Thoracic aorta (tissue), 2 donors: ENCODE measurements at regions not wholly inside any gene's neighbourhood (a gene's known extent, or its start where the extent isn't known, plus 50 kb on each side); places are given as distances from the start of the nearest gene placed in this dataset.

Experiments
- ATAC-seq: fragments of 150-250 bp; one replicate; pipeline ENCODE4 v1.8.0; 2017; ENCODE audit warnings: low read depth; ENCODE audit not compliant: insufficient number of reproducible peaks, low FRiP score
- DNase-seq: peaks from one replicate; pipeline ENCODE4 v3.0.0-alpha.2; 2020; ENCODE audit warnings: low spot score
- H3K27ac ChIP-seq, 2 donors: fragments of 200-600 bp; sonication (generic); 1 replicate in 1 of 2; 2 replicates in 1 of 2; pipeline ENCODE4 v1.5.1; 2016; ENCODE audit warnings: mild to moderate bottlenecking in 2 of 2, moderate library complexity in 2 of 2
- H3K27me3 ChIP-seq: fragments of 200-600 bp; sonication (generic); replicated peaks from 2 replicates; pipeline ENCODE4 v1.6.0; 2016; ENCODE audit warnings: mild to moderate bottlenecking; ENCODE audit not compliant: insufficient read depth
- H3K36me3 ChIP-seq: fragments of 200-600 bp; sonication (generic); one replicate; pipeline ENCODE4 v1.5.1; 2016
- H3K4me1 ChIP-seq, 2 donors: fragments of 200-600 bp; sonication (generic); 1 replicate in 1 of 2; 2 replicates in 1 of 2; pipeline versions ENCODE4 v1.5.1 to v1.6.0; 2016; ENCODE audit warnings: low read depth in 2 of 2, mild to moderate bottlenecking in 1 of 2; ENCODE audit not compliant: control insufficient read depth in 1 of 2
- H3K4me3 ChIP-seq: fragments of 200-600 bp; sonication (generic); 2 replicates; pipeline ENCODE4 v1.5.1; 2016; ENCODE audit warnings: mild to moderate bottlenecking
- H3K9me3 ChIP-seq: fragments of 200-600 bp; sonication (generic); 2 replicates; pipeline ENCODE4 v1.5.1; 2016
- TF ChIP-seq, protein P1 (sequence below): fragments of 200-600 bp; sonication (generic); IDR thresholded peaks from one replicate; pipeline ENCODE4 v1.5.1; 2019; ENCODE audit warnings: antibody characterized with exemption

DNA sequence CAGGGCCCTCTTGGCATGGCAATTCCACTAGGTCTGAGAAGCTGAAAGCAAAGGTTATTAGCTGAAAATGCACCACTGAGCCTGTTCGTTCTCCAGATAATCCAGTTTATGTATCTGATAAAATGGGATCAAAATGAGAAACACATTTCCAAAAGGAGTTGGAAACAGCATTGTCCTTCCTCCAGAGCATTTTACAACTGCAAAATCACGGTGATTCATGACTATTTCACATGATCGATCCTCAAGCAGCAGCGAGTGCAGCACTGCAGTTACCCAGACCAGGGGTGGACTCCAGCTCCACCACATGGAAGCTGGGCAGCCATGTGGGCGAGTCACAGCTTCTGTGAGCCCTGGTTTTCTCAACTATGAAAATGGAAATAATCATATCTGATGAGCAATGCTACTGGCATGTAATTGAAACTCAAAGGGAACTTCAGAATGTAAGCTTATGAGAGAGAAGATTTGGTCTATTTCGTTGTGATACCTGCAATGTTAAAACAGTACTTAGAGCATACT, 78.7 kb upstream of the MSX1 start:
- H3K36me3 ChIP-seq, result no peaks in the 10 kb centered on the region
- no peaks in the 10 kb centered on the region for H3K4me1 ChIP-seq
- TF ChIP-seq, protein P1, sequence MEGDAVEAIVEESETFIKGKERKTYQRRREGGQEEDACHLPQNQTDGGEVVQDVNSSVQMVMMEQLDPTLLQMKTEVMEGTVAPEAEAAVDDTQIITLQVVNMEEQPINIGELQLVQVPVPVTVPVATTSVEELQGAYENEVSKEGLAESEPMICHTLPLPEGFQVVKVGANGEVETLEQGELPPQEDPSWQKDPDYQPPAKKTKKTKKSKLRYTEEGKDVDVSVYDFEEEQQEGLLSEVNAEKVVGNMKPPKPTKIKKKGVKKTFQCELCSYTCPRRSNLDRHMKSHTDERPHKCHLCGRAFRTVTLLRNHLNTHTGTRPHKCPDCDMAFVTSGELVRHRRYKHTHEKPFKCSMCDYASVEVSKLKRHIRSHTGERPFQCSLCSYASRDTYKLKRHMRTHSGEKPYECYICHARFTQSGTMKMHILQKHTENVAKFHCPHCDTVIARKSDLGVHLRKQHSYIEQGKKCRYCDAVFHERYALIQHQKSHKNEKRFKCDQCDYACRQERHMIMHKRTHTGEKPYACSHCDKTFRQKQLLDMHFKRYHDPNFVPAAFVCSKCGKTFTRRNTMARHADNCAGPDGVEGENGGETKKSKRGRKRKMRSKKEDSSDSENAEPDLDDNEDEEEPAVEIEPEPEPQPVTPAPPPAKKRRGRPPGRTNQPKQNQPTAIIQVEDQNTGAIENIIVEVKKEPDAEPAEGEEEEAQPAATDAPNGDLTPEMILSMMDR, result no peak
- no peak overlapping the region for H3K4me3 ChIP-seq
- H3K27me3 ChIP-seq, result no peaks in the 10 kb centered on the region
- H3K9me3 ChIP-seq, result no peaks in the 10 kb centered on the region
- DNase-seq (no peak), ATAC-seq (no peak)
- H3K27ac ChIP-seq, result no peak overlapping the region

DNA sequence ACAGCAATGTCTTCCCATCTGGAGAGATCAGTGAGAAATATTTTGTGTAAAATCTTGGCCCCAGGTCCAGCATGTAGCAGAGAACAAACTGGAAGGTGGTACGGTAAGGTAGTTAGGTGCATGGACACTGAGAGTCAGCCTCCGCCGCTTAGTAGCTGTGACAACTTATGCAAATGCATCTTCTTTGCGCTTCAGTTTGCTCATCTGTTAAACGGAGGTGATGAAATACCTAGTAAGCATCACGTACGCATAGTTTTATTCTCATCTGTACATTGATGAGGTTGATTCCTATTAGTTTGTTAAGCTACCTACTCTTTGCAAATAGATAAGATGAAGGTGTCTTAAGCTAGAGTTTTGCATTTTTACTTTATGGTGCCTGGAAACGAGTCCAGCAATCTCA, 80.0 kb upstream of the MSX1 start:
- Histone ChIP-seq H3K9me3 (no peaks in the 10 kb centered on the region), H3K4me1 (no peaks in the 10 kb centered on the region), H3K27me3 (no peaks in the 10 kb centered on the region), H3K4me3 (no peak overlapping the region), H3K27ac (no peak overlapping the region), H3K36me3 (no peaks in the 10 kb centered on the region)
- DNase-seq (no peak), ATAC-seq (no peak)
- TF ChIP-seq, protein P1, result no peak

DNA sequence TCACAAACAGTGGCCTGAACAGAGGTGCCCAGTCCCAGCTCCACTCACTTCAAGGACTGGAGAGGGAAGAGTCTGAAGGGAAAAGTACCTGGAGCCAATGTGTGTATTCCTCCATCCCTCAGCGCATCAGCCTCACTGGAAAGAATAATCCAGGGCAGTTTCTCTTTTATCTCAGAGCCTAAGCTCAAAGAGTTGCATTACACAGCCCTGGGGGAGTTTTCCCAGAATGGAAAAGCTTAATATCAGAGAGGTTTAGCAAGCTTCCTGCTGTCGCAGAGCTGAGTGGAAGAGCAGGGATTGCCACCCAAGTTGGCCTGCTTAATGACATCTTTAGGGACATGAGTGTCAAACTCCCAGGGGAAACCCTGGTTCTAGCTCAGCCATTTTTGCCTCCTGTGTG, 80.4 kb upstream of the MSX1 start:
- ATAC-seq (no peak), DNase-seq (no peak)
- Histone ChIP-seq H3K27me3 (no peaks in the 10 kb centered on the region), H3K27ac (no peak overlapping the region), H3K36me3 (no peaks in the 10 kb centered on the region), H3K4me3 (no peak overlapping the region), H3K9me3 (no peaks in the 10 kb centered on the region), H3K4me1 (no peaks in the 10 kb centered on the region)
- TF ChIP-seq, protein P1, result no peak

DNA sequence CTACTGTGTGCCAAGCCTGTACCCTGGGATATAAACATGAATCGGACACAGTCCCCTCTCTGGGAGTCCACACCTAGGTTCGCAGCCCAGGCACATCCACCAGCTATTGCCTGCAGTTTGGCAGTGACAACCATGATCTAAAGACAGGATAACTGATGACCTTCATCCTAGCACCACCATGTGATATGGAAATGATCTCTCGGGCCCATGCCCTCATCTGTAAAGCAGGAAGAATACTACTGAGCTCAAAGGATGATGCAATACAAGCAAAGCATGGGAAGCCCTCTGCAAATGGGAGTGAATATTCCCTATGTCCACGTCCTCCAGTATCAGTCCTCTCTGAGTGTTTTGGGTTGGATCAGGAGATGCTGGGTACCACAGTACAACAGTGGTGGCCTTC, 80.9 kb upstream of the MSX1 start:
- no peak overlapping the region for H3K4me3 ChIP-seq
- DNase-seq (no peak), ATAC-seq (no peak)
- no peaks in the 10 kb centered on the region for H3K27me3 ChIP-seq
- no peak overlapping the region for H3K27ac ChIP-seq
- H3K4me1 ChIP-seq, result no peaks in the 10 kb centered on the region
- TF ChIP-seq, protein P1, result no peak
- H3K36me3 ChIP-seq, result no peaks in the 10 kb centered on the region
- H3K9me3 ChIP-seq, result no peaks in the 10 kb centered on the region

DNA sequence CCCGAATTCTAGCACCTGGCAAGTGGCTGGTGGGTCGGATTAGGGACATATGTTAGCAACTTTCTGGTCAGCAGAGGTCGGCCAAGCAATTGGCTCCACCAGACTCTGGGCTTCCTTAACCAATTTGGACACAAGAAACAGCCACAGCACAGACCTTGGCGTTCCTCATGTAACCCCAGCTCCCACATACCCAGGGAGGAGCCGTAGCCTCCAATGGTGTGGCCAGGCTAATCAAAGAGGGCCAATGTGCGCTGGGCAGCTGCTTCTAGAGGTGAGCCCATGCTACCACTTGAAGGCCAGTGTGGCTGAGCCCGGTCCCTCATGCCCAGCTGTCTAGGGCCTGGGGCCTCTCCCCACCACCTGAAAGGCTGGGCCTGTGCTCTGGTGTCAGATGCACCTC, 82.5 kb upstream of the MSX1 start:
- Histone ChIP-seq H3K27ac (no peak overlapping the region), H3K9me3 (no peaks in the 10 kb centered on the region), H3K4me3 (no peak overlapping the region), H3K4me1 (no peaks in the 10 kb centered on the region), H3K27me3 (no peaks in the 10 kb centered on the region), H3K36me3 (no peaks in the 10 kb centered on the region)
- DNase-seq (no peak), ATAC-seq (no peak)
- TF ChIP-seq, protein P1, result no peak
